Neural cell (in vitro differentiated cells): ENCODE measurements at regions not wholly inside any gene's neighbourhood (a gene's known extent, or its start where the extent isn't known, plus 50 kb on each side); places are given as distances from the start of the nearest gene placed in this dataset.
A peak's percentile ranks its signal among the peaks of the same experiment; 100 is the strongest.

ENCODE experiments used
- H2AFZ ChIP-seq: fragments of 200-600, 300-800 bp; sonication (generic), shearing (Covaris generic); 2 replicates; pipeline ENCODE4 v1.6.0; 2014; ENCODE audit warnings: low read depth, mild to moderate bottlenecking, antibody characterized with exemption, low read length, moderate library complexity
- H3F3A ChIP-seq: fragments of 200-600 bp; shearing (Covaris generic); 2 replicates; pipeline ENCODE4 v1.6.1; 2016; ENCODE audit warnings: mild to moderate bottlenecking, moderate library complexity, mixed read lengths, antibody characterized with exemption, low read length; ENCODE audit not compliant: insufficient read depth, poor library complexity, severe bottlenecking
- H3K27ac ChIP-seq: fragments of 200-600, 300-800 bp; sonication (generic), shearing (Covaris generic); 2 replicates; pipeline ENCODE4 v1.5.1; 2014; ENCODE audit warnings: mild to moderate bottlenecking, low read length, moderate library complexity
- H3K27me3 ChIP-seq: fragments of 300-800, 200-600 bp; sonication (generic), shearing (Covaris generic); 2 replicates; pipeline ENCODE4 v1.6.0; 2014; ENCODE audit warnings: mild to moderate bottlenecking, low read depth, low read length, moderate library complexity; ENCODE audit not compliant: insufficient read depth
- H3K36me3 ChIP-seq: fragments of 300-800, 200-600 bp; sonication (generic), shearing (Covaris generic); 2 replicates; pipeline ENCODE4 v1.5.1; 2014; ENCODE audit warnings: mild to moderate bottlenecking, antibody characterized with exemption, low read length, moderate library complexity; ENCODE audit not compliant: insufficient read depth
- H3K4me2 ChIP-seq: fragments of 300-800, 200-600 bp; sonication (generic), shearing (Covaris generic); 2 replicates; pipeline ENCODE4 v1.6.0; 2014; ENCODE audit warnings: mild to moderate bottlenecking, low read length
- H3K4me3 ChIP-seq: fragments of 300-800, 200-600 bp; sonication (generic), shearing (Covaris generic); 2 replicates; pipeline ENCODE4 v1.5.1; 2014; ENCODE audit warnings: mild to moderate bottlenecking, low read length, moderate library complexity
- H3K79me2 ChIP-seq: fragments of 200-600 bp; shearing (Covaris generic); replicated peaks from 2 replicates; pipeline ENCODE4 v1.6.0; 2014; ENCODE audit warnings: mild to moderate bottlenecking, low read length, moderate library complexity; ENCODE audit not compliant: insufficient read depth
- H3K9ac ChIP-seq: fragments of 300-800, 200-600 bp; sonication (generic), shearing (Covaris generic); 2 replicates; pipeline ENCODE4 v1.6.1; 2016; ENCODE audit warnings: mild to moderate bottlenecking, low read length, mixed read lengths
- H3K9me2 ChIP-seq: fragments of 200-600 bp; shearing (Covaris generic); 2 replicates; pipeline ENCODE4 v1.6.1; 2016; ENCODE audit warnings: mild to moderate bottlenecking, low read length, mixed read lengths; ENCODE audit not compliant: insufficient read depth
- H3K9me3 ChIP-seq: fragments of 200-600, 300-800 bp; sonication (generic), shearing (Covaris generic); 2 replicates; pipeline ENCODE4 v1.6.1; 2016; ENCODE audit warnings: mild to moderate bottlenecking, mixed run types, low read length, moderate library complexity, mixed read lengths
- H4K20me1 ChIP-seq: fragments of 200-600 bp; shearing (Covaris generic); 2 replicates; pipeline ENCODE4 v1.6.1; 2016; ENCODE audit warnings: mild to moderate bottlenecking, mixed run types; ENCODE audit not compliant: insufficient read depth
- CTCF ChIP-seq: fragments of 450-650 bp; IDR thresholded peaks from 2 replicates; pipeline ENCODE4 v1.5.1; 2014; ENCODE audit warnings: antibody characterized with exemption, mild to moderate bottlenecking, moderate library complexity; ENCODE audit not compliant: poor library complexity, severe bottlenecking
- EP300 ChIP-seq: fragments of 450-650 bp; conservative IDR thresholded peaks from 2 replicates; pipeline ENCODE4 v1.6.1; 2014; ENCODE audit warnings: antibody characterized with exemption, mild to moderate bottlenecking, moderate library complexity; ENCODE audit not compliant: poor library complexity, severe bottlenecking
- EZH2 ChIP-seq: fragments of 200-600, 300-800 bp; shearing (Covaris generic), sonication (generic); IDR thresholded peaks from 2 replicates; pipeline ENCODE4 v1.6.1; 2014; ENCODE audit warnings: antibody characterized with exemption, low read length, borderline replicate concordance, mild to moderate bottlenecking; ENCODE audit not compliant: insufficient read depth, poor library complexity, severe bottlenecking
- MXI1 ChIP-seq: fragments of 450-650 bp; conservative IDR thresholded peaks from 2 replicates; pipeline ENCODE4 v1.6.1; 2014; ENCODE audit warnings: antibody characterized with exemption, mild to moderate bottlenecking; ENCODE audit not compliant: poor library complexity, severe bottlenecking
- POLR2AphosphoS5 ChIP-seq: IDR thresholded peaks from 2 replicates; pipeline ENCODE4 v1.6.1; 2012
- RAD21 ChIP-seq: fragments of 450-650 bp; conservative IDR thresholded peaks from 2 replicates; pipeline ENCODE4 v1.6.1; 2014; ENCODE audit warnings: antibody characterized with exemption, mild to moderate bottlenecking, moderate library complexity
- SMC3 ChIP-seq: fragments of 450-650 bp; conservative IDR thresholded peaks from 2 replicates; pipeline ENCODE4 v1.6.1; 2014; ENCODE audit warnings: antibody characterized with exemption, mild to moderate bottlenecking, moderate library complexity; ENCODE audit not compliant: poor library complexity
- TAF1 ChIP-seq: IDR thresholded peaks from 2 replicates; pipeline ENCODE4 v1.6.1; 2012; ENCODE audit warnings: low read depth
- TF ChIP-seq, protein P1 (sequence below): IDR thresholded peaks from 2 replicates; pipeline ENCODE4 v1.6.1; 2012; ENCODE audit warnings: borderline replicate concordance

- Histone ChIP-seq H3K79me2 (no peaks in the 10 kb centered on the region), H3K27ac (no peak overlapping the region), H2AFZ (no peak overlapping the region), H3K36me3 (no peaks in the 10 kb centered on the region), H3K4me2 (no peak overlapping the region), H3K9ac (no peak overlapping the region), H3K9me3 (no peaks in the 10 kb centered on the region), H3K4me3 (no peak overlapping the region), H3K27me3 (no peaks in the 10 kb centered on the region), H3K9me2 (no peaks in the 10 kb centered on the region), H4K20me1 (no peaks in the 10 kb centered on the region), H3F3A (peaks cover 1% of the 10 kb centered on the region)
- TF ChIP-seq SMC3 (no peak), EP300 (peak; percentile 24)
Measured at GRCh38 chr1:95547005-95547404, 313.0 kb downstream of the RWDD3 start.

DNA sequence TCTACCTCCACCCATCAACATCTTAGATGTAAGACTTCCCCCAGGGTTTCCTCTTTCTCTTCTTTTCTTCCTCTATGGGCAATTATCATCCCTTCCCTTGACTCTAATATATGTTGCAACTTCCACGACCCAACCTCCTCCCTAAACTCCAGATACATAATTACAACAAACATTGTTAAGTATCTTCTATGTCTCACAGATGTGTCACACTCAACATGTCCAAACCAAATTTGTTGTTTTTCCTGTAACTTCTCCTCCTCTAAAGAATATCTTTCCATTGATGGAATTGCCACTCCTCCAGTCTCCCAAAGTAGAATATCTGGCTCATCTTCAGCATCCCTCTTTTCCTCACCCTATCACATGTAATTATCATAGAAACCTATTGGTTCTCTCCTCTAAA lies 314.2 kb downstream of the RWDD3 start:
- Histone ChIP-seq H3K27me3 (no peaks in the 10 kb centered on the region), H4K20me1 (no peaks in the 10 kb centered on the region), H3K27ac (no peak overlapping the region), H3K4me2 (no peak overlapping the region), H2AFZ (no peak overlapping the region), H3K4me3 (no peak overlapping the region), H3K9me3 (no peaks in the 10 kb centered on the region), H3K9ac (no peak overlapping the region), H3K36me3 (no peaks in the 10 kb centered on the region), H3K79me2 (no peaks in the 10 kb centered on the region), H3F3A (peaks cover 4% of the 10 kb centered on the region), H3K9me2 (no peaks in the 10 kb centered on the region)
- TF ChIP-seq POLR2AphosphoS5 (no peak), MXI1 (no peak), TAF1 (no peak), RAD21 (no peak), SMC3 (no peak), CTCF (no peak), EZH2 (no peak), EP300 (no peak)
- TF ChIP-seq, protein P1, sequence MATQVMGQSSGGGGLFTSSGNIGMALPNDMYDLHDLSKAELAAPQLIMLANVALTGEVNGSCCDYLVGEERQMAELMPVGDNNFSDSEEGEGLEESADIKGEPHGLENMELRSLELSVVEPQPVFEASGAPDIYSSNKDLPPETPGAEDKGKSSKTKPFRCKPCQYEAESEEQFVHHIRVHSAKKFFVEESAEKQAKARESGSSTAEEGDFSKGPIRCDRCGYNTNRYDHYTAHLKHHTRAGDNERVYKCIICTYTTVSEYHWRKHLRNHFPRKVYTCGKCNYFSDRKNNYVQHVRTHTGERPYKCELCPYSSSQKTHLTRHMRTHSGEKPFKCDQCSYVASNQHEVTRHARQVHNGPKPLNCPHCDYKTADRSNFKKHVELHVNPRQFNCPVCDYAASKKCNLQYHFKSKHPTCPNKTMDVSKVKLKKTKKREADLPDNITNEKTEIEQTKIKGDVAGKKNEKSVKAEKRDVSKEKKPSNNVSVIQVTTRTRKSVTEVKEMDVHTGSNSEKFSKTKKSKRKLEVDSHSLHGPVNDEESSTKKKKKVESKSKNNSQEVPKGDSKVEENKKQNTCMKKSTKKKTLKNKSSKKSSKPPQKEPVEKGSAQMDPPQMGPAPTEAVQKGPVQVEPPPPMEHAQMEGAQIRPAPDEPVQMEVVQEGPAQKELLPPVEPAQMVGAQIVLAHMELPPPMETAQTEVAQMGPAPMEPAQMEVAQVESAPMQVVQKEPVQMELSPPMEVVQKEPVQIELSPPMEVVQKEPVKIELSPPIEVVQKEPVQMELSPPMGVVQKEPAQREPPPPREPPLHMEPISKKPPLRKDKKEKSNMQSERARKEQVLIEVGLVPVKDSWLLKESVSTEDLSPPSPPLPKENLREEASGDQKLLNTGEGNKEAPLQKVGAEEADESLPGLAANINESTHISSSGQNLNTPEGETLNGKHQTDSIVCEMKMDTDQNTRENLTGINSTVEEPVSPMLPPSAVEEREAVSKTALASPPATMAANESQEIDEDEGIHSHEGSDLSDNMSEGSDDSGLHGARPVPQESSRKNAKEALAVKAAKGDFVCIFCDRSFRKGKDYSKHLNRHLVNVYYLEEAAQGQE: no peak

- no peaks in the 10 kb centered on the region for H3K9me3 ChIP-seq
- no peaks in the 10 kb centered on the region for H4K20me1 ChIP-seq
- peaks cover 4% of the 10 kb centered on the region for H3F3A ChIP-seq
- no peak overlapping the region for H3K4me2 ChIP-seq
- TF ChIP-seq CTCF: no peak
- TF ChIP-seq EP300: no peak
- TF ChIP-seq, protein P1: no peak
- TF ChIP-seq POLR2AphosphoS5: no peak
- TF ChIP-seq TAF1: no peak
- no peak for TF ChIP-seq EZH2
- no peak for TF ChIP-seq RAD21
- no peak for TF ChIP-seq MXI1
- TF ChIP-seq SMC3: no peak
- no peak overlapping the region for H3K27ac ChIP-seq
- H3K9me2 ChIP-seq: no peaks in the 10 kb centered on the region
- no peaks in the 10 kb centered on the region for H3K27me3 ChIP-seq
- H3K79me2 ChIP-seq: no peaks in the 10 kb centered on the region
- no peak overlapping the region for H3K9ac ChIP-seq
- no peaks in the 10 kb centered on the region for H3K36me3 ChIP-seq
- no peak overlapping the region for H3K4me3 ChIP-seq
- no peak overlapping the region for H2AFZ ChIP-seq
Measured at GRCh38 chr1:95551201-95551600, 317.2 kb downstream of the RWDD3 start.
